HG02981 (cell line): ENCODE measurements at regions not wholly inside any gene's neighbourhood (a gene's known extent, or its start where the extent isn't known, plus 50 kb on each side); places are given as distances from the start of the nearest gene placed in this dataset.

Experiments used
- ATAC-seq: cut with Tn5 transposase; IDR thresholded peaks from one replicate; pipeline ENCODE4 v1.9.1; 2021; ENCODE audit warnings: mild to moderate bottlenecking, moderate library complexity; ENCODE audit not compliant: unreplicated experiment

DNA sequence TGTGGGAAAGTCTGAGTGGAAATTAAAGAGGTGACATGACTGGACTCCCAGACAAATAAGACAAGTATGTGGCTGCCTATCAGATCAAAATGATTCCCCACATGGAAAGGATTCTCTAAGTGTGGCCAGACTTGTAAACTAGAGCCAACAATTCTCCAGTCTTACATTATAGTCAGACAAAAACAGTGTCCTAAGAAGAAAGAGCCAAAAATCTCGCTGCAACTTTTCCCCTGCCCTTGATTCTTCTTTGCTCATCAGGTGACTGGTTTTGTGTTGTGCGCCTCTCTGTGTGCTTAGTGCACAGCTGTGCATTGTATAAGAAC, 164.2 kb upstream of the TARS1 start:
- ATAC-seq, result no peak

GRCh38 chr5:33277061-33277650, 163.6 kb upstream of the TARS1 start:
- no peak for ATAC-seq

DNA sequence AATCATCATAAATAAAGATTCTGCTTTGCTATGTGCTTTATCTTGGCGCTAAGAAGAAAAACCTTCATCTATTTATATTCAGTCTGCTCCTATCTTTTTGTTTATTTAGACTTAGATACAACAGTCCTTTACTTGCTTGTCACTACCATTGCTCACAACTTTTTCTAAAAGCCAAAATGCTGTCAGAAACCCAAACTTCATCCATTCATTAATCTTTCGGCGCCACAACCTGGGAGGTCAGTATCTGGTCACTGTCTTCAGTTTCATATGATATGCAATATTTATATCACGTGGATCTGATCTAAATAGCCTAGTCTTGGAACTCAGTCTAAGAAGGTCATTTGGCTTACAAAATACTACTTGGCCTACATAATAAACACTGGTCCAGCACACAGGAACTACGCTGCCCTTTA, 159.3 kb upstream of the TARS1 start:
- ATAC-seq, result no peak

DNA sequence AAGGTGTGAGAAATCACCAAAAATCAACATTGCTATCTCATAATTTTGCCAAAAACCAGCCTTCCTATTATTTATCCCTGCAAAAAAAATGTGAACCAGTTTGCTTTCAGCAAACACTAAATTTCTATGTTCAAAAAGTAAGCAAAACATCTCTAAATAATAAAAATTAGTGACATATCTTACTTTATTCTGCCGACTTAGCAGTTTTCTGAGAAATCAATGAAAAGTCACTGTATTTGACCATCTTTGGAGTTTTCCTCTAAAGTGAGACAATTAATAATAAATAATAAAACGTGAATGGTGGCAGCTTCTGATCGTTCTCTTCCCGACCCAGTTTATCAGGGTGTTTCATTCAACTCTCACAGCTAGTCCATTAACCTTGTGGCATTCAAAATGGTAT, 158.6 kb upstream of the TARS1 start:
- no peak for ATAC-seq

GRCh38 chr5:33282696-33283095, 158.1 kb upstream of the TARS1 start:
- ATAC-seq, result no peak

- ATAC-seq, result no peak
Measured at GRCh38 chr5:33283243-33283642, 157.5 kb upstream of the TARS1 start.

GRCh38 chr5:33284681-33285080, 156.1 kb upstream of the TARS1 start:
- no peak for ATAC-seq

GRCh38 chr5:33287242-33287641, 153.5 kb upstream of the TARS1 start:
- no peak for ATAC-seq

GRCh38 chr5:33291216-33292000, 149.4 kb upstream of the TARS1 start:
- ATAC-seq, result no peak

GRCh38 chr5:33297760-33298216, 143.0 kb upstream of the TARS1 start:
- no peak for ATAC-seq

DNA sequence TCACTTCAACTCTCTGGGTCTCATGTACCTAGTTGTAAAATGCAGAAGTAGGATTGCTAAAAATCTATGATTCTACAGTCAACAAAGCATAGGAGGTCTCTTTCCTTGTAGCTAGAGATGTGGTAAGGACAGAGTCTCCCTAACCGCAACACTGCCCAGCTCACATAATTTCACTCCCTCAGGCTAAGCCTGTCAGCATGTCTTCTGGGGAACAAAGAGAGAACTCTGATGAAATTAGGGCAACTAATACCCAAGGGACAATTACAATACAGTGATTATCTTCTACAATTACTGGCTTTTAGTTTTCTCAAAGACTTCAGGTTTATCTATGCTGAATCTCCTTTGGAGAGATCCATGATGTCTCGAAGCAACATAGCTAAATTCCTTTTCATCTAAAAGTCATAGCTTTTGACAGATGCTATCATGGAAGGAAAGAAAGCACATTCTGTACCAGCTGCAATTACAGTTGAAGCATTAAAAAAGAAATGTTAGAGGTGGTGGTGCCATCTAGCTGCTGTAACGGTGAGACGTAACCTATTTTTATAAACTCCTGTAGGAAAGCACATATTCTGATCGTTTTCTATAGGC, 141.1 kb upstream of the TARS1 start:
- ATAC-seq, result peak; percentile 29

DNA sequence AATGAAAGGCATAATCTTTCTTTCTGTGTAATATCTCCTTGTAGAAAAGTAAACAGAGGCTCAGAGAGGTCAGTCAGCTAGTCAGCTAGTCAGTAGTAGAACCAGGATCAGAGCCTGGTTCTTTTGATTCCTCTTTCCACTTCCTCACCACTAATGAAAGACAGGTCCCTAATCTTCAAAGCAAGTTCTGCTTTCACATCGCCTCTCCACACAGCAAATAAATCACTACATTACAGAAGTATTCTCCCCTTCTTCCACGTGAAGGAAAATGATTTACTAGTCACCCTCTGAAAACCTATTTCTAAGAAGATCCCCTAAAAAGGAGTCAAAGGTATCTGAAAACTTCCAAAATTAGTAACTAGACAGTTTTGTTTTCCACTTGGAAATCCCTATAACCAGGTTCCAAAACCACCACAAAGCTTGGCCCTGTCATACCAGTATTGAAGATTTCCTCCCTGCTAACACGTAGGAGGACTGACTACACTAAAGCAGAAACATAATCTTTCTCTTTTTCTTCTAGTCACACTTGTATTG, 140.5 kb upstream of the TARS1 start:
- ATAC-seq, result peak; percentile 73

DNA sequence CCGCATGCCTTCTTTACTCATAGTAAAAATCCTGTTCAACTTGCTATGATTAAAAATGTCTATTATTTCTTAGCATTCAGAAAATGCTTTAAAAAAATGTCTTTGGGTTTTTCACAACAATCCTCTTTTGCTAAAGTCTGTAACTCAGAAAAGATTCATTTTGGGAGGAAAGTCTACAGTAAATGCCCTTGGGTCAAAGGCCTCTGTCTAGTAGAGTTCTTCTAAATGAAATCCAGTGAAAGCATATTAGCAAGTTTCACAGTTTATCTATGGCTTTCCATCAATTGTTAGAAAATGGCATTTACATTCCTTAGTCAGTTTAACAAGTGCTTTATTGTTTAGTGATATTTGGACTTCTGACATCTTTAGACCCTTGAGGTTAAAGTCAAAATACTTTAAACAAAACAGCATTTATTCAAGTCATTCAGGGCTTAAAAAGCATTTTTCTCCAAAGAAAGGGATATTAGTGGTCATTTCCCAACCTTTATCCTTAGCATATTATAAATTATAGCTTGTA, 137.1 kb upstream of the TARS1 start:
- ATAC-seq, result no peak

DNA sequence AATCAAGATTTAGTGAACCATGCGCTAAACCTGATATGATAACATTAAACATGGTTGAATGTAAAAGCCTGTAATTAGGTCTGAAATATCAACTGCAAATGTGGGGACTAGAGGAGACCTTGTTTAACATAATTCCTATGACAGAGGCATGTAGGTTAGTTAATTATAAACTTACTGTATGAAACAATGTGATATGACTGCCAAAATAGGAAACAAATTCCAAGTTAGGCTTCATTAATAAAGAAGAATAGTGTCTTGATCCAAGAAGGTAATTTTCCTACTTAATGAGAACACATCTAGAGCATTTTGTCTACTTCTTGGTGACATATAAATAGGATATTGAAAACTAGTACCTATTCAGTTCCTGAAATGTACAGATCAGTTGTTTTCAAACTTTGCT, 136.2 kb upstream of the TARS1 start:
- no peak for ATAC-seq

- no peak for ATAC-seq
Measured at GRCh38 chr5:33305572-33305971, 135.2 kb upstream of the TARS1 start.

- ATAC-seq, result no peak
Measured at GRCh38 chr5:33306758-33307157, 134.0 kb upstream of the TARS1 start.

DNA sequence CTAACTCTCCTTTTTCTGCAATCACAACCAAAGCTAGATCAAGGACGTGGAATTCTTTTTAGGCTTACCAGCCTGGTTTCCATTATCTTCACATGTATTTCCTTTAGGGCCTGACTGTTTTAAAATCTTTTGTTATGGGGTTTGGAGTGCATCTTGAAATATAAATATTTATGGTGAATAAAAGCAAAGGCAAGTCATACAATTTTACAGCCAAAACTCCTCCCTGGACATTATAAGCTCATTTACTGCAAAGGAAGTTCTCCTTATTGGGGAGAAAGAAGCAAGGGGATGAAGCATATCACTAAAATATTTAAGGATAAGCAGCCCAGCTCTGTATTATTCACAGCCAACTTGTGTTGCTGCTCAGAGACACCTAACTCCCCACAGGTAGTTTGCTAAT, 132.2 kb upstream of the TARS1 start:
- ATAC-seq, result no peak

DNA sequence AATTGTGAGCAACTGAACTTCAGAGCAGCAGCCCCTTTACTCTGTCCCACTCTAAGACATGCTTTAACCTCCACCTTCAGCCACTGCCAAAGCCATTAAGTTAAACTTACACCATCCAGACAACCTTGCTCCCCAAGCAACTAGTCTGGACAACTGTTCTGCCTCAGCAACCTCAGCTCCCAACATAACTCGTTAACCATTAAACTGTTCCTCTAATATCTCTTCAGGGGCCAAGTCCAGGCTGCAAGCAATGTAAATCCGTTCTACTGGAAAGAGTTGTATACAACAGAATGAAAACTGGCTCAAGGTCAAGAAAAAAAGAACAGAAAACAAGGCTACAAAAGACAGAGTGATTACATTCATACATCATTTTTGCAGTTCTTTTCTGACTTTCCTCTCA, 131.7 kb upstream of the TARS1 start:
- no peak for ATAC-seq

DNA sequence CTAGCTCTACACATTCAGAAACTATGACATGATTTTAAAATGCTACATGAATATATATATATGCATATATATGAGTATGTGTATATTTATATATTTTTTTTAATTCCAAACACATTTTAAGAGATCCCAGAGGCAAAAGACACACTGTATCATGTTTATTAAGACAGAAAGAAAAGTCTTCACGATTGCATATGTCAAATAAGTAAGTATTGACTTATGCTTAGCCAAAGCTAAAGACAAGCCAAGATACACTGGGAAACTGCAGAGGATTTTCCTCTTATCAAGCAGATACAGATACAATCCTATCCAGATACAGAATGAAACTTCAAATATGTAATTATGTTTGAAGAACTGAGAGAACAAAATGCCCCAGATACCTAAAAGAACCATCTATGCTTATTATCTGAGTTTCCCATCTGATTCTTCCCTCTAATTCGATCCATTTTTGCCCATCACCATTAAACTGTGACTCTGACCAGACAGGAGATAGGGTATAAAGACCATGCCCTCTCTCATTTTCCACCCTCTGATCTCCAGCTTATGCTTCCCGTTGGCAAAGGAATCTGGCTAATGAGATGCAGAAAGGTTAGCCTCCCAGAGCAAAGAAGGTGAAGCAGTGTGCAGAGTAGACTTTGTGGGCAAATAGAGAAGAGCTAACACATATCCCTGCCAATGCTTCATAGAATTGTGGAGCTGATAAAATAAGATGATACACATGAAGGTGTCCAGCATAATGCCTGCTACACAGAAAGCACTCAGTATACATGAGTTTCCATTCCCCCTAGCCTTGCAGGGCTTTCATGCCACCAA, 131.0 kb upstream of the TARS1 start:
- ATAC-seq, result no peak

GRCh38 chr5:33310451-33310850, 130.3 kb upstream of the TARS1 start:
- ATAC-seq, result no peak

DNA sequence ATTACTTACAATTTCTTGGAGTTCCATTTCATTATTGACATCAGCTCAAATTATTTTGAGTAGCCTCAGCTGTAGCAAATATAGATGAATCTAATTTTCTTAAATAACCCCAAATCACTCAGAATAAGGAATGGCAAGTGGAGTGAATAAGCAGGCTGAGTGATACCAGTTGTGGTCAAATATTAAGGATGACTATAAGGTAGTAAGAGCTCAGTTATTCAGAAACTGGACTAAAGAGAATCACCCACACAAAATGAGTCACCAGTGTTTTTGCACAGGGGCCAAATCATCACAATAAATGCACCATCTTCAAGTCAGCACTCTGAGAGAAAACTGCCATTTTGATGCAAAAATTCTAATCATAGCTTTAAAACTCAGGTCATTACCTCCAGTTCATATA, 128.9 kb upstream of the TARS1 start:
- no peak for ATAC-seq
